MM.1S (cell line): ENCODE measurements at regions not wholly inside any gene's neighbourhood (a gene's known extent, or its start where the extent isn't known, plus 50 kb on each side); places are given as distances from the start of the nearest gene placed in this dataset.

Experiments used
- DNase-seq: peaks from one replicate; pipeline ENCODE4 v3.0.0-alpha.2; 2015
- H2AFZ ChIP-seq: fragments of 300-600 bp; sonication (generic); 2 replicates; pipeline ENCODE4 v1.6.0; 2016; ENCODE audit warnings: antibody characterized with exemption, low read length
- H3F3A ChIP-seq: fragments of 300-600 bp; sonication (generic); 2 replicates; pipeline ENCODE4 v1.6.1; 2016; ENCODE audit warnings: mild to moderate bottlenecking, antibody characterized with exemption, low read length, moderate library complexity, mixed read lengths; ENCODE audit not compliant: insufficient read depth
- H3K27ac ChIP-seq: fragments of 300-600 bp; sonication (generic); 2 replicates; pipeline ENCODE4 v1.5.1; 2016; ENCODE audit warnings: mild to moderate bottlenecking, low read length
- H3K27me3 ChIP-seq: fragments of 300-600 bp; sonication (generic); replicated peaks from 2 replicates; pipeline ENCODE4 v1.6.0; 2016; ENCODE audit warnings: low read length; ENCODE audit not compliant: insufficient read depth
- H3K36me3 ChIP-seq: fragments of 300-600 bp; sonication (generic); replicated peaks from 2 replicates; pipeline ENCODE4 v1.6.1; 2016; ENCODE audit warnings: mild to moderate bottlenecking, low read length, mixed read lengths; ENCODE audit not compliant: insufficient read depth
- H3K4me1 ChIP-seq: fragments of 300-600 bp; sonication (generic); 2 replicates; pipeline ENCODE4 v1.6.1; 2016; ENCODE audit warnings: low read length, mixed read lengths
- H3K4me2 ChIP-seq: fragments of 300-600 bp; sonication (generic); 2 replicates; pipeline ENCODE4 v1.6.0; 2016; ENCODE audit warnings: low read depth, low read length
- H3K4me3 ChIP-seq: fragments of 300-600 bp; sonication (generic); 2 replicates; pipeline ENCODE4 v1.5.1; 2016; ENCODE audit warnings: low read length, mixed read lengths
- H3K79me2 ChIP-seq: fragments of 300-600 bp; sonication (generic); 2 replicates; pipeline ENCODE4 v1.6.1; 2016; ENCODE audit warnings: mixed run types, low read length, mixed read lengths
- H3K9ac ChIP-seq: fragments of 300-600 bp; sonication (generic); 2 replicates; pipeline ENCODE4 v1.6.1; 2016; ENCODE audit warnings: low read length, mixed read lengths
- H3K9me2 ChIP-seq: fragments of 300-600 bp; sonication (generic); replicated peaks from 2 replicates; pipeline ENCODE4 v1.6.1; 2016; ENCODE audit warnings: mild to moderate bottlenecking, low read length, mixed read lengths; ENCODE audit not compliant: insufficient read depth
- H3K9me3 ChIP-seq: fragments of 300-600 bp; sonication (generic); replicated peaks from 2 replicates; pipeline ENCODE4 v1.6.1; 2016; ENCODE audit warnings: mild to moderate bottlenecking, low read length, mixed read lengths; ENCODE audit not compliant: insufficient read depth
- H4K20me1 ChIP-seq: fragments of 300-600 bp; sonication (generic); 2 replicates; pipeline ENCODE4 v1.6.1; 2016; ENCODE audit warnings: mild to moderate bottlenecking, low read length, moderate library complexity, mixed read lengths; ENCODE audit not compliant: insufficient read depth
- CTCF ChIP-seq: fragments of 300-600 bp; sonication (generic); IDR thresholded peaks from 2 replicates; pipeline ENCODE4 v1.5.1; 2016; ENCODE audit warnings: antibody characterized with exemption, low read length, mixed read lengths
- EZH2 ChIP-seq: fragments of 300-600 bp; sonication (generic); optimal IDR thresholded peaks from 2 replicates; pipeline ENCODE3; 2017; ENCODE audit warnings: low read depth, mild to moderate bottlenecking, antibody characterized with exemption, low read length, mixed read lengths
- EZH2phosphoT487 ChIP-seq: fragments of 300-600 bp; sonication (generic); IDR thresholded peaks from 2 replicates; pipeline ENCODE4 v1.6.1; 2018; ENCODE audit warnings: antibody characterized with exemption, low read length

GRCh38 chr10:9449530-9449929, 1395.0 kb downstream of the GATA3 start:
- Histone ChIP-seq H3K27me3 (no peaks in the 10 kb centered on the region), H3K36me3 (no peaks in the 10 kb centered on the region), H3K9me2 (no peaks in the 10 kb centered on the region), H3K9ac (no peak overlapping the region), H4K20me1 (no peaks in the 10 kb centered on the region), H2AFZ (no peak overlapping the region), H3K4me3 (no peak overlapping the region), H3K79me2 (no peaks in the 10 kb centered on the region), H3F3A (no peaks in the 10 kb centered on the region), H3K27ac (no peak overlapping the region), H3K4me2 (no peak overlapping the region), H3K4me1 (no peaks in the 10 kb centered on the region), H3K9me3 (no peaks in the 10 kb centered on the region)
- no peak for DNase-seq
- TF ChIP-seq EZH2 (no peak), CTCF (no peak)

GRCh38 chr10:9450801-9451200, 1396.3 kb downstream of the GATA3 start:
- H3F3A ChIP-seq, result no peaks in the 10 kb centered on the region
- H3K27ac ChIP-seq, result no peak overlapping the region
- H3K79me2 ChIP-seq, result no peaks in the 10 kb centered on the region
- no peak for DNase-seq
- no peaks in the 10 kb centered on the region for H3K9me2 ChIP-seq
- H2AFZ ChIP-seq, result no peak overlapping the region
- H3K4me2 ChIP-seq, result no peak overlapping the region
- no peaks in the 10 kb centered on the region for H4K20me1 ChIP-seq
- H3K9me3 ChIP-seq, result no peaks in the 10 kb centered on the region
- H3K4me3 ChIP-seq, result no peak overlapping the region
- H3K9ac ChIP-seq, result no peak overlapping the region
- no peaks in the 10 kb centered on the region for H3K4me1 ChIP-seq
- no peaks in the 10 kb centered on the region for H3K36me3 ChIP-seq
- no peaks in the 10 kb centered on the region for H3K27me3 ChIP-seq
- TF ChIP-seq EZH2phosphoT487 (no peak), CTCF (no peak), EZH2 (no peak)

- Histone ChIP-seq H3K79me2 (no peaks in the 10 kb centered on the region), H3K4me1 (no peaks in the 10 kb centered on the region), H3K4me3 (no peak overlapping the region), H3K9ac (no peak overlapping the region), H3F3A (no peaks in the 10 kb centered on the region), H3K9me2 (no peaks in the 10 kb centered on the region), H3K27ac (no peak overlapping the region), H4K20me1 (no peaks in the 10 kb centered on the region), H3K4me2 (no peak overlapping the region), H2AFZ (no peak overlapping the region), H3K27me3 (no peaks in the 10 kb centered on the region), H3K36me3 (no peaks in the 10 kb centered on the region), H3K9me3 (no peaks in the 10 kb centered on the region)
- TF ChIP-seq CTCF, result no peak
- no peak for TF ChIP-seq EZH2
- no peak for TF ChIP-seq EZH2phosphoT487
- no peak for DNase-seq
Measured at GRCh38 chr10:9451211-9451773, 1396.8 kb downstream of the GATA3 start.
